GM19468 (cell line): ENCODE measurements at regions not wholly inside any gene's neighbourhood (a gene's known extent, or its start where the extent isn't known, plus 50 kb on each side); places are given as distances from the start of the nearest gene placed in this dataset.

ENCODE experiments used
- ATAC-seq: cut with Tn5 transposase; IDR thresholded peaks from one replicate; pipeline ENCODE4 v1.9.1; 2021; ENCODE audit warnings: mild to moderate bottlenecking, moderate library complexity, moderate number of reproducible peaks; ENCODE audit not compliant: unreplicated experiment; ENCODE audit errors: extremely low read depth

GRCh38 chr11:113556036-113556435, 80.8 kb upstream of the DRD2 start:
- no peak for ATAC-seq

GRCh38 chr11:113555071-113555619, 79.9 kb upstream of the DRD2 start:
- ATAC-seq = no peak

GRCh38 chr11:113554526-113554925, 79.3 kb upstream of the DRD2 start:
- no peak for ATAC-seq

GRCh38 chr11:113553915-113554314, 78.7 kb upstream of the DRD2 start:
- ATAC-seq = no peak

- no peak for ATAC-seq
Measured at GRCh38 chr11:113553235-113553634, 78.0 kb upstream of the DRD2 start.

- no peak for ATAC-seq
Measured at GRCh38 chr11:113552271-113552670, 77.1 kb upstream of the DRD2 start.

- ATAC-seq = no peak
Measured at GRCh38 chr11:113551645-113552044, 76.4 kb upstream of the DRD2 start.

- no peak for ATAC-seq
Measured at GRCh38 chr11:113549611-113550578, 74.7 kb upstream of the DRD2 start.

- no peak for ATAC-seq
Measured at GRCh38 chr11:113549061-113549460, 73.9 kb upstream of the DRD2 start.

- no peak for ATAC-seq
Measured at GRCh38 chr11:113547739-113548138, 72.5 kb upstream of the DRD2 start.

- ATAC-seq = no peak
Measured at GRCh38 chr11:113546757-113547507, 71.7 kb upstream of the DRD2 start.

GRCh38 chr11:113542420-113542819, 67.2 kb upstream of the DRD2 start:
- ATAC-seq = no peak

- no peak for ATAC-seq
Measured at GRCh38 chr11:113540416-113541330, 65.5 kb upstream of the DRD2 start.

GRCh38 chr11:113538451-113539412, 63.5 kb upstream of the DRD2 start:
- ATAC-seq = no peak

GRCh38 chr11:113534625-113535024, 59.4 kb upstream of the DRD2 start:
- ATAC-seq = no peak

- no peak for ATAC-seq
Measured at GRCh38 chr11:113533425-113533698, 58.2 kb upstream of the DRD2 start.

- ATAC-seq = no peak
Measured at GRCh38 chr11:113532697-113533424, 57.7 kb upstream of the DRD2 start.
